ENCODE measurements at regions not wholly inside any gene's neighbourhood (a gene's known extent, or its start where the extent isn't known, plus 50 kb on each side); places are given as distances from the start of the nearest gene placed in this dataset.

DNA sequence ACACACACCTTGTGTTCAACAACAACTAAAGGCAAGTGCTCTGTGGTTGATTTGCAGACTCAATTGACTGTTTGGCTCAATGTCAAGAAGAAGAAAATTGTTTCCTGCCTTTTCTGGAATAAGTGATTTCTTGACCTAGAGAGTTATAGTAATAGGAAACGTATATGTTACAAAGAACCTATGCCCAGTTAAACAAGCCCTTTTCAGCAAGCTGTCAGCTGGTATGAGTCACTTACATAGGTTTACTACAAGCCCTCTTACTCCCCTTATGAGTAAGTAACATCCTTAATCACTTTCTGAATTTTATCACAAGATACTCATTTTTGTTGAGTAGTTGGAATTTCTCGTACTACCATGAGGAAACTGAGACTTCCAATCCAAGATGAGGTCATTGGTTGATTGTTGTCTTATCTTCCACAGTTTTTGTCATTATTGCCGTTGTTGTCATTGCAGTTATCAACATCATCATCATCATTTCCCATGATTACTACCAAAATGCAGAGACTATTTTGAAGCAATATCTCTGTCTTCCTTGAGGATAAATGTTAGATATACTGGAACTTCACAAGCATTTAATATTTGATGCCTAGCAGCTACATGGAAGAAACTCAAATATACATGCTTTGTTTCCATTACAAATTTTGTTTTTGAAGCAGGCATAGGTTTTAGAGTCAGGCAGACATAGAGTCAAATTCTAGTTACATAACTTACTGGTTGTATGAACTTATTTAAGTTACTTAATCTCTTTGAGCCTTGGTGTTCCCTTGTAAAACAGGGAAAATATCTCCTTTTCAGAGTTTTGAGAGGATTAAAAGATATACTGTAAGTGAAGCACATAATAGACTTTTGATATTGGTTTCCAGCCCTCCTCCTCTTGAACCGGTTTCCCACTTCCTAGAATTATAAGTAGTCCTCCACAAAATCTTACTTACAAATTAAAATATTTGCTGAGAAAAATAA, 106.0 kb downstream of the RAP2A start:
- TF ChIP-seq, protein P1, sequence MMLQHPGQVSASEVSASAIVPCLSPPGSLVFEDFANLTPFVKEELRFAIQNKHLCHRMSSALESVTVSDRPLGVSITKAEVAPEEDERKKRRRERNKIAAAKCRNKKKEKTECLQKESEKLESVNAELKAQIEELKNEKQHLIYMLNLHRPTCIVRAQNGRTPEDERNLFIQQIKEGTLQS (IDR thresholded peaks at IDR 0.05; ENCODE audit: borderline replicate concordance, extremely low read depth, low read depth, low read length) = no peak
- no peak for TF ChIP-seq MTA3 (IDR thresholded peaks at IDR 0.05; ENCODE audit: borderline replicate concordance, low read length)
- no peak for TF ChIP-seq ZNF274 (IDR thresholded peaks at IDR 0.05; ENCODE audit: insufficient read depth, insufficient read length)
- TF ChIP-seq, protein P2, sequence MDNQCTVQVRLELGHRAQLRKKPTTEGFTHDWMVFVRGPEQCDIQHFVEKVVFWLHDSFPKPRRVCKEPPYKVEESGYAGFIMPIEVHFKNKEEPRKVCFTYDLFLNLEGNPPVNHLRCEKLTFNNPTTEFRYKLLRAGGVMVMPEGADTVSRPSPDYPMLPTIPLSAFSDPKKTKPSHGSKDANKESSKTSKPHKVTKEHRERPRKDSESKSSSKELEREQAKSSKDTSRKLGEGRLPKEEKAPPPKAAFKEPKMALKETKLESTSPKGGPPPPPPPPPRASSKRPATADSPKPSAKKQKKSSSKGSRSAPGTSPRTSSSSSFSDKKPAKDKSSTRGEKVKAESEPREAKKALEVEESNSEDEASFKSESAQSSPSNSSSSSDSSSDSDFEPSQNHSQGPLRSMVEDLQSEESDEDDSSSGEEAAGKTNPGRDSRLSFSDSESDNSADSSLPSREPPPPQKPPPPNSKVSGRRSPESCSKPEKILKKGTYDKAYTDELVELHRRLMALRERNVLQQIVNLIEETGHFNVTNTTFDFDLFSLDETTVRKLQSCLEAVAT (IDR thresholded peaks at IDR 0.05) = no peak
- TF ChIP-seq, protein P3, sequence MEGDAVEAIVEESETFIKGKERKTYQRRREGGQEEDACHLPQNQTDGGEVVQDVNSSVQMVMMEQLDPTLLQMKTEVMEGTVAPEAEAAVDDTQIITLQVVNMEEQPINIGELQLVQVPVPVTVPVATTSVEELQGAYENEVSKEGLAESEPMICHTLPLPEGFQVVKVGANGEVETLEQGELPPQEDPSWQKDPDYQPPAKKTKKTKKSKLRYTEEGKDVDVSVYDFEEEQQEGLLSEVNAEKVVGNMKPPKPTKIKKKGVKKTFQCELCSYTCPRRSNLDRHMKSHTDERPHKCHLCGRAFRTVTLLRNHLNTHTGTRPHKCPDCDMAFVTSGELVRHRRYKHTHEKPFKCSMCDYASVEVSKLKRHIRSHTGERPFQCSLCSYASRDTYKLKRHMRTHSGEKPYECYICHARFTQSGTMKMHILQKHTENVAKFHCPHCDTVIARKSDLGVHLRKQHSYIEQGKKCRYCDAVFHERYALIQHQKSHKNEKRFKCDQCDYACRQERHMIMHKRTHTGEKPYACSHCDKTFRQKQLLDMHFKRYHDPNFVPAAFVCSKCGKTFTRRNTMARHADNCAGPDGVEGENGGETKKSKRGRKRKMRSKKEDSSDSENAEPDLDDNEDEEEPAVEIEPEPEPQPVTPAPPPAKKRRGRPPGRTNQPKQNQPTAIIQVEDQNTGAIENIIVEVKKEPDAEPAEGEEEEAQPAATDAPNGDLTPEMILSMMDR (IDR thresholded peaks at IDR 0.05 in 2 of 3, conservative IDR thresholded peaks at IDR 0.05 in 1 of 3; ENCODE audit: control insufficient read depth in 2 of 3, extremely low read depth in 1 of 3, insufficient read depth in 1 of 3, low read depth in 3 of 3, low read length in 3 of 3) = no peak
- no peak for TF ChIP-seq FOXM1 (IDR thresholded peaks at IDR 0.05; ENCODE audit: low read depth, low read length)
- TF ChIP-seq PAX5 (IDR thresholded peaks at IDR 0.05; ENCODE audit: borderline replicate concordance, low read depth, low read length) = no peak
- TF ChIP-seq HCFC1 (IDR thresholded peaks at IDR 0.05; ENCODE audit: low read length) = no peak
- no peak for TF ChIP-seq CHD2 (IDR thresholded peaks at IDR 0.05; ENCODE audit: borderline replicate concordance, low read depth, low read length)

Data from GM12878 (cell line).